ENCODE measurements at regions not wholly inside any gene's neighbourhood (a gene's known extent, or its start where the extent isn't known, plus 50 kb on each side); places are given as distances from the start of the nearest gene placed in this dataset.

- H3K9ac ChIP-seq (ENCODE audit: low read depth in 1 of 2, low read length in 2 of 2) = no peak overlapping the region
- H3K27ac ChIP-seq (ENCODE audit: low read depth, low read length) = no peak overlapping the region
- H3K36me3 ChIP-seq (ENCODE audit: control insufficient read depth in 1 of 2, insufficient read depth in 2 of 2, low read length in 2 of 2) = no peaks in the 10 kb centered on the region
- peaks cover 0 to 14% of the 10 kb centered on the region in 2 donors for H3K4me1 ChIP-seq (ENCODE audit: control insufficient read depth in 1 of 2, insufficient read depth in 2 of 2, low read length in 2 of 2)
- no peak overlapping the region for H3K4me3 ChIP-seq (ENCODE audit: low read depth in 1 of 2, low read length in 2 of 2)
- no peaks in the 10 kb centered on the region for H3K9me3 ChIP-seq (ENCODE audit: control insufficient read depth in 1 of 2, low read length in 2 of 2)
- H3K27me3 ChIP-seq (ENCODE audit: control insufficient read depth in 1 of 2, insufficient read depth in 2 of 2, low read length in 2 of 2) = no peaks in the 10 kb centered on the region
These were observed 254.0 kb upstream of the KRR1 start for GRCh38 chr12:75765170-75766059.

- Histone ChIP-seq H3K9me3 (ENCODE audit: control insufficient read depth in 1 of 2, low read length in 2 of 2) (no peaks in the 10 kb centered on the region), H3K27me3 (ENCODE audit: control insufficient read depth in 1 of 2, insufficient read depth in 2 of 2, low read length in 2 of 2) (no peaks in the 10 kb centered on the region), H3K36me3 (ENCODE audit: control insufficient read depth in 1 of 2, insufficient read depth in 2 of 2, low read length in 2 of 2) (no peaks in the 10 kb centered on the region), H3K9ac (ENCODE audit: low read depth in 1 of 2, low read length in 2 of 2) (no peak overlapping the region), H3K4me3 (ENCODE audit: low read depth in 1 of 2, low read length in 2 of 2) (no peak overlapping the region), H3K4me1 (ENCODE audit: control insufficient read depth in 1 of 2, insufficient read depth in 2 of 2, low read length in 2 of 2) (peaks cover 0 to 14% of the 10 kb centered on the region in 2 donors), H3K27ac (ENCODE audit: low read depth, low read length) (no peak overlapping the region)
These were observed 252.9 kb upstream of the KRR1 start for GRCh38 chr12:75764091-75764841.

GRCh38 chr12:75760573-75761294 lies 249.3 kb upstream of the KRR1 start:
- peaks cover 0 to 5% of the 10 kb centered on the region in 2 donors for H3K4me1 ChIP-seq (ENCODE audit: control insufficient read depth in 1 of 2, insufficient read depth in 2 of 2, low read length in 2 of 2)
- no peak overlapping the region for H3K27ac ChIP-seq (ENCODE audit: low read depth, low read length)
- H3K36me3 ChIP-seq (ENCODE audit: control insufficient read depth in 1 of 2, insufficient read depth in 2 of 2, low read length in 2 of 2) = no peaks in the 10 kb centered on the region
- no peaks in the 10 kb centered on the region for H3K27me3 ChIP-seq (ENCODE audit: control insufficient read depth in 1 of 2, insufficient read depth in 2 of 2, low read length in 2 of 2)
- no peaks in the 10 kb centered on the region for H3K9me3 ChIP-seq (ENCODE audit: control insufficient read depth in 1 of 2, low read length in 2 of 2)
- H3K9ac ChIP-seq (ENCODE audit: low read depth in 1 of 2, low read length in 2 of 2) = no peak overlapping the region
- no peak overlapping the region for H3K4me3 ChIP-seq (ENCODE audit: low read depth in 1 of 2, low read length in 2 of 2)

- Histone ChIP-seq H3K9ac (ENCODE audit: low read depth in 1 of 2, low read length in 2 of 2) (no peak overlapping the region), H3K36me3 (ENCODE audit: control insufficient read depth in 1 of 2, insufficient read depth in 2 of 2, low read length in 2 of 2) (no peaks in the 10 kb centered on the region), H3K27ac (ENCODE audit: low read depth, low read length) (no peak overlapping the region), H3K9me3 (ENCODE audit: control insufficient read depth in 1 of 2, low read length in 2 of 2) (no peaks in the 10 kb centered on the region), H3K4me3 (ENCODE audit: low read depth in 1 of 2, low read length in 2 of 2) (no peak overlapping the region), H3K27me3 (ENCODE audit: control insufficient read depth in 1 of 2, insufficient read depth in 2 of 2, low read length in 2 of 2) (no peaks in the 10 kb centered on the region), H3K4me1 (ENCODE audit: control insufficient read depth in 1 of 2, insufficient read depth in 2 of 2, low read length in 2 of 2) (peaks cover 3 to 10% of the 10 kb centered on the region in 2 donors)
These were observed 248.6 kb upstream of the KRR1 start for GRCh38 chr12:75759842-75760572.

- Histone ChIP-seq H3K9ac (ENCODE audit: low read depth in 1 of 2, low read length in 2 of 2) (no peak overlapping the region), H3K27me3 (ENCODE audit: control insufficient read depth in 1 of 2, insufficient read depth in 2 of 2, low read length in 2 of 2) (no peaks in the 10 kb centered on the region)
These were observed 247.8 kb upstream of the KRR1 start for GRCh38 chr12:75759196-75759595.

GRCh38 chr12:75756771-75757170 lies 245.4 kb upstream of the KRR1 start:
- H3K27me3 ChIP-seq (ENCODE audit: control insufficient read depth in 1 of 2, insufficient read depth in 2 of 2, low read length in 2 of 2) = no peaks in the 10 kb centered on the region
- no peak overlapping the region for H3K4me3 ChIP-seq (ENCODE audit: low read depth in 1 of 2, low read length in 2 of 2)
- no peaks in the 10 kb centered on the region for H3K36me3 ChIP-seq (ENCODE audit: control insufficient read depth in 1 of 2, insufficient read depth in 2 of 2, low read length in 2 of 2)
- peaks cover 3 to 18% of the 10 kb centered on the region in 2 donors for H3K4me1 ChIP-seq (ENCODE audit: control insufficient read depth in 1 of 2, insufficient read depth in 2 of 2, low read length in 2 of 2)
- H3K9me3 ChIP-seq (ENCODE audit: control insufficient read depth in 1 of 2, low read length in 2 of 2) = no peaks in the 10 kb centered on the region
- no peak overlapping the region for H3K27ac ChIP-seq (ENCODE audit: low read depth, low read length)
- H3K9ac ChIP-seq (ENCODE audit: low read depth in 1 of 2, low read length in 2 of 2) = no peak overlapping the region

More at GRCh38 chr12:75759196-75759595, 247.8 kb upstream of the KRR1 start:
- no peak overlapping the region for H3K4me3 ChIP-seq (ENCODE audit: low read depth in 1 of 2, low read length in 2 of 2)
- H3K36me3 ChIP-seq (ENCODE audit: control insufficient read depth in 1 of 2, insufficient read depth in 2 of 2, low read length in 2 of 2) = no peaks in the 10 kb centered on the region
- H3K4me1 ChIP-seq (ENCODE audit: control insufficient read depth in 1 of 2, insufficient read depth in 2 of 2, low read length in 2 of 2) = peaks cover 3 to 17% of the 10 kb centered on the region in 2 donors
- H3K27ac ChIP-seq (ENCODE audit: low read depth, low read length) = no peak overlapping the region
- no peaks in the 10 kb centered on the region for H3K9me3 ChIP-seq (ENCODE audit: control insufficient read depth in 1 of 2, low read length in 2 of 2)

GRCh38 chr12:75756111-75756510 lies 244.7 kb upstream of the KRR1 start:
- Histone ChIP-seq H3K9me3 (ENCODE audit: control insufficient read depth in 1 of 2, low read length in 2 of 2) (no peaks in the 10 kb centered on the region), H3K27ac (ENCODE audit: low read depth, low read length) (no peak overlapping the region), H3K4me1 (ENCODE audit: control insufficient read depth in 1 of 2, insufficient read depth in 2 of 2, low read length in 2 of 2) (peaks cover 3 to 24% of the 10 kb centered on the region in 2 donors), H3K36me3 (ENCODE audit: control insufficient read depth in 1 of 2, insufficient read depth in 2 of 2, low read length in 2 of 2) (no peaks in the 10 kb centered on the region), H3K9ac (ENCODE audit: low read depth in 1 of 2, low read length in 2 of 2) (no peak overlapping the region), H3K4me3 (ENCODE audit: low read depth in 1 of 2, low read length in 2 of 2) (no peak overlapping the region), H3K27me3 (ENCODE audit: control insufficient read depth in 1 of 2, insufficient read depth in 2 of 2, low read length in 2 of 2) (no peaks in the 10 kb centered on the region)

GRCh38 chr12:75754698-75755097 lies 243.3 kb upstream of the KRR1 start:
- Histone ChIP-seq H3K36me3 (ENCODE audit: control insufficient read depth in 1 of 2, insufficient read depth in 2 of 2, low read length in 2 of 2) (no peaks in the 10 kb centered on the region), H3K9ac (ENCODE audit: low read depth in 1 of 2, low read length in 2 of 2) (no peak overlapping the region), H3K4me1 (ENCODE audit: control insufficient read depth in 1 of 2, insufficient read depth in 2 of 2, low read length in 2 of 2) (peaks cover 3 to 27% of the 10 kb centered on the region in 2 donors), H3K9me3 (ENCODE audit: control insufficient read depth in 1 of 2, low read length in 2 of 2) (no peaks in the 10 kb centered on the region), H3K27ac (ENCODE audit: low read depth, low read length) (no peak overlapping the region), H3K4me3 (ENCODE audit: low read depth in 1 of 2, low read length in 2 of 2) (no peak overlapping the region), H3K27me3 (ENCODE audit: control insufficient read depth in 1 of 2, insufficient read depth in 2 of 2, low read length in 2 of 2) (no peaks in the 10 kb centered on the region)

- no peaks in the 10 kb centered on the region for H3K27me3 ChIP-seq (ENCODE audit: control insufficient read depth in 1 of 2, insufficient read depth in 2 of 2, low read length in 2 of 2)
- no peaks in the 10 kb centered on the region for H3K36me3 ChIP-seq (ENCODE audit: control insufficient read depth in 1 of 2, insufficient read depth in 2 of 2, low read length in 2 of 2)
- no peak overlapping the region for H3K27ac ChIP-seq (ENCODE audit: low read depth, low read length)
- no peaks in the 10 kb centered on the region for H3K9me3 ChIP-seq (ENCODE audit: control insufficient read depth in 1 of 2, low read length in 2 of 2)
- H3K4me1 ChIP-seq (ENCODE audit: control insufficient read depth in 1 of 2, insufficient read depth in 2 of 2, low read length in 2 of 2) = peaks cover 3 to 27% of the 10 kb centered on the region in 2 donors
- no peak overlapping the region for H3K9ac ChIP-seq (ENCODE audit: low read depth in 1 of 2, low read length in 2 of 2)
- no peak overlapping the region for H3K4me3 ChIP-seq (ENCODE audit: low read depth in 1 of 2, low read length in 2 of 2)
These were observed 242.7 kb upstream of the KRR1 start for GRCh38 chr12:75754141-75754540.
